ENCODE measurements at regions not wholly inside any gene's neighbourhood (a gene's known extent, or its start where the extent isn't known, plus 50 kb on each side); places are given as distances from the start of the nearest gene placed in this dataset.

DNA sequence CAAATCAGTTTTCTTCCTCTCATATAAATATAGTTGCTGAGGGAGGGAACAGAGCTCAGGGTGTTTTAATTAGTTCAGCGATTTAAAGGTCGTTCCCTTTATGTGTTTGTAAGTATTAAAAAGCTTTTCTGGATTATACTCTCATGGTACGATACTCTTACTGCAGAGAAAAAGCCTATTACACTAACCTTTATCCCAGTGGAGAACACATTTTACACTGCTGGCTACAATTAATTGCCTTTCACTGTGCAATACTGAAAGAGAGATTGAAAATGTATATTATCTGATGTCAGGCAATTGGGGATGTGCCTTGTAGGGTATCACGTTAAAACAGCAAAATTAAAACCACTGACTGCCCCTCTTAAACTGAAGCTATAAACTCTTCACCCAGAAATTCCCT, 526.9 kb upstream of the SGCG start:
- TF ChIP-seq, protein P1, sequence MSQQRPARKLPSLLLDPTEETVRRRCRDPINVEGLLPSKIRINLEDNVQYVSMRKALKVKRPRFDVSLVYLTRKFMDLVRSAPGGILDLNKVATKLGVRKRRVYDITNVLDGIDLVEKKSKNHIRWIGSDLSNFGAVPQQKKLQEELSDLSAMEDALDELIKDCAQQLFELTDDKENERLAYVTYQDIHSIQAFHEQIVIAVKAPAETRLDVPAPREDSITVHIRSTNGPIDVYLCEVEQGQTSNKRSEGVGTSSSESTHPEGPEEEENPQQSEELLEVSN (IDR thresholded peaks at IDR 0.05; ENCODE audit: borderline replicate concordance in 1 of 2, extremely low read depth in 1 of 2, insufficient read depth in 1 of 2, insufficient read length in 1 of 2, low read depth in 1 of 2, low read length in 1 of 2, poor library complexity in 1 of 2, severe bottlenecking in 1 of 2), result no peak
- TF ChIP-seq, protein P2, sequence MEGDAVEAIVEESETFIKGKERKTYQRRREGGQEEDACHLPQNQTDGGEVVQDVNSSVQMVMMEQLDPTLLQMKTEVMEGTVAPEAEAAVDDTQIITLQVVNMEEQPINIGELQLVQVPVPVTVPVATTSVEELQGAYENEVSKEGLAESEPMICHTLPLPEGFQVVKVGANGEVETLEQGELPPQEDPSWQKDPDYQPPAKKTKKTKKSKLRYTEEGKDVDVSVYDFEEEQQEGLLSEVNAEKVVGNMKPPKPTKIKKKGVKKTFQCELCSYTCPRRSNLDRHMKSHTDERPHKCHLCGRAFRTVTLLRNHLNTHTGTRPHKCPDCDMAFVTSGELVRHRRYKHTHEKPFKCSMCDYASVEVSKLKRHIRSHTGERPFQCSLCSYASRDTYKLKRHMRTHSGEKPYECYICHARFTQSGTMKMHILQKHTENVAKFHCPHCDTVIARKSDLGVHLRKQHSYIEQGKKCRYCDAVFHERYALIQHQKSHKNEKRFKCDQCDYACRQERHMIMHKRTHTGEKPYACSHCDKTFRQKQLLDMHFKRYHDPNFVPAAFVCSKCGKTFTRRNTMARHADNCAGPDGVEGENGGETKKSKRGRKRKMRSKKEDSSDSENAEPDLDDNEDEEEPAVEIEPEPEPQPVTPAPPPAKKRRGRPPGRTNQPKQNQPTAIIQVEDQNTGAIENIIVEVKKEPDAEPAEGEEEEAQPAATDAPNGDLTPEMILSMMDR (IDR thresholded peaks at IDR 0.05 in 2 of 3, conservative IDR thresholded peaks at IDR 0.05 in 1 of 3; ENCODE audit: insufficient read depth in 2 of 3, low read depth in 1 of 3, low read length in 3 of 3), result no peak
- TF ChIP-seq, protein P3, sequence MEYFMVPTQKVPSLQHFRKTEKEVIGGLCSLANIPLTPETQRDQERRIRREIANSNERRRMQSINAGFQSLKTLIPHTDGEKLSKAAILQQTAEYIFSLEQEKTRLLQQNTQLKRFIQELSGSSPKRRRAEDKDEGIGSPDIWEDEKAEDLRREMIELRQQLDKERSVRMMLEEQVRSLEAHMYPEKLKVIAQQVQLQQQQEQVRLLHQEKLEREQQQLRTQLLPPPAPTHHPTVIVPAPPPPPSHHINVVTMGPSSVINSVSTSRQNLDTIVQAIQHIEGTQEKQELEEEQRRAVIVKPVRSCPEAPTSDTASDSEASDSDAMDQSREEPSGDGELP (CRISPR knock-in tag; IDR thresholded peaks at IDR 0.05; ENCODE audit: borderline replicate concordance), result no peak
- TF ChIP-seq SETDB1 (IDR thresholded peaks at IDR 0.05; ENCODE audit: low read length), result no peak
